Activated CD8-positive, alpha-beta T cell treated with anti-CD3 and anti-CD28 coated beads for 36 hours (primary cell): ENCODE measurements at regions not wholly inside any gene's neighbourhood (a gene's known extent, or its start where the extent isn't known, plus 50 kb on each side); places are given as distances from the start of the nearest gene placed in this dataset.

Source experiments
- ATAC-seq: fragments of 200-7000 bp; cut with Tn5 transposase; one replicate; pipeline ENCODE4 v1.10.0; 2021; ENCODE audit warnings: mild to moderate bottlenecking, moderate library complexity
- CTCF ChIA-PET: fragments of 350-600 bp; sonication (Branson Sonifier 250); formaldehyde crosslinking; loops from one replicate; lab custom pipeline; 2021; ENCODE audit warnings: antibody characterized with exemption; lab: Charles Lee
- POLR2A ChIA-PET: fragments of 350-600 bp; sonication (Branson Sonifier 250); formaldehyde crosslinking; loops from one replicate; lab custom pipeline; 2021; ENCODE audit warnings: antibody characterized with exemption; lab: Charles Lee
- DNase-seq: peaks from one replicate; pipeline ENCODE4 v3.0.0-alpha.2; 2020
- H3K27ac Mint-ChIP-seq: one replicate; pipeline ENCODE4 v1.8.0; 2021; ENCODE audit warnings: mild to moderate bottlenecking, mixed read lengths
- H3K27me3 Mint-ChIP-seq: one replicate; pipeline ENCODE4 v1.8.0; 2021; ENCODE audit warnings: mixed read lengths
- H3K36me3 Mint-ChIP-seq: one replicate; pipeline ENCODE4 v1.8.0; 2021; ENCODE audit warnings: low read depth, mixed read lengths
- H3K4me1 Mint-ChIP-seq: one replicate; pipeline ENCODE4 v1.8.0; 2021; ENCODE audit warnings: low read depth, mixed read lengths
- H3K4me3 Mint-ChIP-seq: one replicate; pipeline ENCODE4 v1.8.0; 2021; ENCODE audit warnings: mild to moderate bottlenecking, moderate library complexity, mixed read lengths
- H3K9me3 Mint-ChIP-seq: one replicate; pipeline ENCODE4 v1.8.0; 2021; ENCODE audit warnings: mixed read lengths
- intact Hi-C: fragments of 100-400 bp; cut with micrococcal nuclease; formaldehyde crosslinking; loops from one replicate; pipeline ENCODE4 v1.10.0; 2022
- TF ChIP-seq, protein P1 (sequence below): fragments of 200-600 bp; IDR thresholded peaks from one replicate; pipeline ENCODE4 v1.8.0; 2022; ENCODE audit warnings: antibody characterized with exemption, mild to moderate bottlenecking

GRCh38 chr6:21861942-21862341, 268.4 kb downstream of the SOX4 start:
- Mint-ChIP-seq H3K9me3 (peaks cover 2% of the 10 kb centered on the region), H3K36me3 (no peaks in the 10 kb centered on the region), H3K27me3 (no peaks in the 10 kb centered on the region), H3K4me1 (no peaks in the 10 kb centered on the region), H3K27ac (no peak overlapping the region), H3K4me3 (no peak overlapping the region)
- ChIA-PET POLR2A (no interaction called here), CTCF (no interaction called here)
- ATAC-seq = no peak
- DNase-seq = no peak
- intact Hi-C loops = no loop called here
- TF ChIP-seq, protein P1, sequence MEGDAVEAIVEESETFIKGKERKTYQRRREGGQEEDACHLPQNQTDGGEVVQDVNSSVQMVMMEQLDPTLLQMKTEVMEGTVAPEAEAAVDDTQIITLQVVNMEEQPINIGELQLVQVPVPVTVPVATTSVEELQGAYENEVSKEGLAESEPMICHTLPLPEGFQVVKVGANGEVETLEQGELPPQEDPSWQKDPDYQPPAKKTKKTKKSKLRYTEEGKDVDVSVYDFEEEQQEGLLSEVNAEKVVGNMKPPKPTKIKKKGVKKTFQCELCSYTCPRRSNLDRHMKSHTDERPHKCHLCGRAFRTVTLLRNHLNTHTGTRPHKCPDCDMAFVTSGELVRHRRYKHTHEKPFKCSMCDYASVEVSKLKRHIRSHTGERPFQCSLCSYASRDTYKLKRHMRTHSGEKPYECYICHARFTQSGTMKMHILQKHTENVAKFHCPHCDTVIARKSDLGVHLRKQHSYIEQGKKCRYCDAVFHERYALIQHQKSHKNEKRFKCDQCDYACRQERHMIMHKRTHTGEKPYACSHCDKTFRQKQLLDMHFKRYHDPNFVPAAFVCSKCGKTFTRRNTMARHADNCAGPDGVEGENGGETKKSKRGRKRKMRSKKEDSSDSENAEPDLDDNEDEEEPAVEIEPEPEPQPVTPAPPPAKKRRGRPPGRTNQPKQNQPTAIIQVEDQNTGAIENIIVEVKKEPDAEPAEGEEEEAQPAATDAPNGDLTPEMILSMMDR = no peak

GRCh38 chr6:21864206-21864605, 270.7 kb downstream of the SOX4 start:
- H3K4me1 Mint-ChIP-seq = no peaks in the 10 kb centered on the region
- H3K4me3 Mint-ChIP-seq = no peak overlapping the region
- peaks cover 2% of the 10 kb centered on the region for H3K9me3 Mint-ChIP-seq
- H3K27me3 Mint-ChIP-seq = no peaks in the 10 kb centered on the region
- DNase-seq (no peak), ATAC-seq (no peak)
- ChIA-PET CTCF (no interaction called here), POLR2A (no interaction called here)
- TF ChIP-seq, protein P1 = no peak
- no peak overlapping the region for H3K27ac Mint-ChIP-seq
- intact Hi-C loops = no loop called here
- no peaks in the 10 kb centered on the region for H3K36me3 Mint-ChIP-seq

DNA sequence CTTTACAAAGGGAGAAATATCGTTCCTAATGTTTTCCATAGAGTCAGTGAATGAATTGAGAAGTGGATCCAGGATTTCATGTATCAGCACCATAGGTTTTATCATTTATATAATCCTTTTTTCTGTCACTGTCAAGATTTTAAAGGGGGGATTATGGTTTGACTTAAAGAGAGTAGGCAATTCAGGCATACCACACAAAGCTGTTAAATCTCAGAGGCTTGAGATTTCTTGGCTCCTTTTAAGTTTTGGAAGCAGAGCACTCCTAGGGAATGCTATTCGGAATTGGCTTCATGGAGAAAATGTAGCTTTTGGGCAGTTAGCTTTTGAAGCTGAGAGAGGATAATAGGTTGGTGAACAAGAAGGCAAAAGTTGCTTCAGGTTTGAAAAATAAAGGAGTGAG, 274.7 kb downstream of the SOX4 start:
- Mint-ChIP-seq H3K27me3 (no peaks in the 10 kb centered on the region), H3K4me3 (no peak overlapping the region), H3K27ac (no peak overlapping the region), H3K4me1 (no peaks in the 10 kb centered on the region), H3K9me3 (no peaks in the 10 kb centered on the region), H3K36me3 (no peaks in the 10 kb centered on the region)
- ChIA-PET POLR2A (interaction anchor here (0.6 kb wide), 1 partner anchor 740 kb away, joined by 3 read pairs; no protein-coding TSS in a partner anchor), CTCF (no interaction called here)
- TF ChIP-seq, protein P1 = no peak
- DNase-seq (no peak), ATAC-seq (no peak)
- intact Hi-C loops = no loop called here

GRCh38 chr6:21869085-21869771, 275.7 kb downstream of the SOX4 start:
- no peak for DNase-seq
- Mint-ChIP-seq H3K9me3 (peaks cover 2% of the 10 kb centered on the region), H3K36me3 (no peaks in the 10 kb centered on the region), H3K4me1 (no peaks in the 10 kb centered on the region), H3K4me3 (no peak overlapping the region), H3K27ac (no peak overlapping the region), H3K27me3 (peaks cover 2% of the 10 kb centered on the region)
- POLR2A ChIA-PET = no interaction called here
- no peak for ATAC-seq
- TF ChIP-seq, protein P1 = no peak
- intact Hi-C loops = no loop called here
- CTCF ChIA-PET = no interaction called here

DNA sequence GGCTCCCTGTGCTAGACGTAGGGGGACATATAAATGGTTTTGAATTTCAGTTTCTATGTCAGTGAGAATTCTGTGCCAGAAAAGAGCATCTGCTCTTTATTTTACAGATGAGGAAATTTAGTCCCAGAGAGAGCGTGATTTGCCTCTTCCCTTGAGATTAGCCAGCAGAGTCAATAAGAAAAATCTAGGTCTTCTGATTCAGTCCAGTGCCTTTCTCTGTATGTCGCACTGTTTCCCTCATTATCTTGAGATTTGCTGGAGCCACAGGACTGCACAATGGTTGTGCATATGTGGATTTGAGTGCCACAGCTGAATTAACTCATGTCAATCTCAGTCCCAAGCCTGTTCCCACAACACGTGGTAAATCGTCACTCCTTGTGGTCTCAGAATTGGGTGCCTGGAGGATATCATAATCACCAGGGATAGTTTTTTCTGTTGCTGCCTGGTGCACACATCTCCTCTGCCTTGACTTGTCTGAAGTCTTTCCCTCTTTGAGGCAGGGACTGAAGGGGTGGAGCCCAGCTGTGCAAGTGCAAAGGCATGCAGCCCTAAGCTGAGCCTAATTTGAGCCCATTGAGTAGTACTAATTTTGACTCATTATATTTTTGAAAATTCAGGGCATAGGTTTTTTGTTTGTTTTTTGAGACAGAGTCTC, 276.7 kb downstream of the SOX4 start:
- ChIA-PET POLR2A (no interaction called here), CTCF (no interaction called here)
- peaks cover 2% of the 10 kb centered on the region for H3K27me3 Mint-ChIP-seq
- H3K4me3 Mint-ChIP-seq = no peak overlapping the region
- no peaks in the 10 kb centered on the region for H3K4me1 Mint-ChIP-seq
- H3K9me3 Mint-ChIP-seq = peaks cover 6% of the 10 kb centered on the region
- TF ChIP-seq, protein P1 = no peak
- intact Hi-C loops = no loop called here
- ATAC-seq (no peak), DNase-seq (no peak)
- H3K36me3 Mint-ChIP-seq = no peaks in the 10 kb centered on the region
- no peak overlapping the region for H3K27ac Mint-ChIP-seq
